DMS 273 (cell line): ENCODE measurements at regions not wholly inside any gene's neighbourhood (a gene's known extent, or its start where the extent isn't known, plus 50 kb on each side); places are given as distances from the start of the nearest gene placed in this dataset.

ENCODE experiments used
- DNase-seq: peaks from one replicate; lab custom pipeline; 2025; ENCODE audit not compliant: unreplicated experiment; lab: John Stamatoyannopoulos, UW

- DNase-seq, result no peak
Observed at GRCh38 chr4:111635646-111636045, 509.6 kb upstream of the FAM241A start.

GRCh38 chr4:111636961-111637585 lies 508.2 kb upstream of the FAM241A start:
- no peak for DNase-seq

DNA sequence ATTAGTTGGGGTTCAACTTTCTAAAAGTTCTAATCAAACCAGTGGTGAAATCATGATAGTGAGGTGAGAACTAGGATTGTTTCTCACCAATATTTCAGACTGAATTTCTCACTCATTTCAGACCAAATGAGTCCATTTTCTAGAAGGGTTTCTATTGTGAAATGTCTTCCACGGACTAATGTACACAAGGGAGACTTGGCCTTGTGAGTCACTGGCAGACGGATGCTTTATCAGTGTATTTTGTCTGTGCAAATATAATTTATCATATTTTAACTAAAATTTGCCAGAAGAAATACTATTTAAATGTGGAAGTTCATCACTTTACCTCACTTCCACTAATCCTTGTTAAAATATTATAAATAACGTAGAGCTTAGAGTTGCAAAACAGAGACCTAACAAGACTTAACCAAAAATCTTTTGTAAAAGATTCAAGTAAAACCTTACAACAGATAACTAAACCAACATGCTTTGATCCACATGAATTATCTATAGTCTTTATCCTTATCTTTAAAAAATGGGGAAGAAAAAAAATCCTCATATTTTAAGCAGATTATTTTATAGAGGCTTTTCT lies 506.0 kb upstream of the FAM241A start:
- DNase-seq, result no peak

DNA sequence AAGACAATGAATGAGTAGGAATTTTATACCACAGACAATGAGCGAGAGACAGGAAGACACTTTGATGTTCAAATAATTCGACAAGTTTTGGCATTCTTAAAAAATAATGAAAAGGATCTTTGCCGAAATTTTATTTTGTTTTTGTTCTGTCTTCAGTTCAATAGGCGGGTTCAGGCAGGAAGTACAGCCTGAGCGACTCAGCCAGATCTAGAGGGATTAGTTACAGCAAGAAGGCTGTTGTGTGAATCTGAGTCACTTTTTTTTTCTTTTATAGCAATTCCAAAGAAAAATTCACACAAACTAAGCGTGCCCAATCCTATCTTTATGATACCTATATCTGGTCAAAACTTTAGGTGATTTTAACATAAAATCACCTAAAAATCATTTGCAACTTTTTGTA lies 505.4 kb upstream of the FAM241A start:
- no peak for DNase-seq

- DNase-seq, result peak; percentile 81
Observed at GRCh38 chr4:111641813-111642579, 503.3 kb upstream of the FAM241A start.

DNA sequence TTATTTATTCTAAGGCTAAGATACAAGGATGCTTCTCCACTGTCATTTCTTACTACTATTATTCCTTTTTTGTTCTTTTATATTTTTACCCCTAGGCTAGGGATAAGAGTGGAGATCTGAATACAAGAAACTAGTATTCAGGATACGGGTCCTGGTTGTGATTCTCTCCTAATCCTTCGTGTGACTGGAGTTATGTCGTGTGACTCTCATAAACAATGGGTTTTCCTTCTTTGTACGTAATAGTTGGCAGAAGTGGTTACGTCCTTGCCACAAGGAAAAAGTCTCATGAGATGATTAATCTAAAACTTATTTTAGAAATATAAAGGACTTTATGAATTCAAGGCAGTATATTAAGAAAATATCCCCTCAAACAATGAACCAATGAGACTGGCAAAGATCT lies 497.2 kb upstream of the FAM241A start:
- DNase-seq, result no peak

DNA sequence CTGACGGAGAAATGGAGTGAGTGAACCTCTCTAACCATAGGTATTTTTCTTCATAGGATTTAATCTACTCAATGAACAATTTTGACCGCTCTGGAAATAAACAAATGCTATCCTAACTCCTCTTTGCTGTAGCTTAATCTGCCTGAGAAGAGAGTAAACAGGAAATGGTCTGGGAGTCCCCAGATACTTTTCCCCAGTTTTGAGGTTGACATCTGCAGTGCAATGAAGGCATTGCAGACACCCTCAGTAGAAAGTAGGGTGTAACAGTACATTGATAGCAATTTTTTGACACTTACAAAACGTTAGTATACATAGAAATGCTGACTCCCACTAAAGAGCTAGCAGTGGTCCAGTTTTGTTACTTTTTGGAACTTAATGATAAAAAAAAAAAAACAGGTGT lies 495.9 kb upstream of the FAM241A start:
- DNase-seq, result no peak

DNA sequence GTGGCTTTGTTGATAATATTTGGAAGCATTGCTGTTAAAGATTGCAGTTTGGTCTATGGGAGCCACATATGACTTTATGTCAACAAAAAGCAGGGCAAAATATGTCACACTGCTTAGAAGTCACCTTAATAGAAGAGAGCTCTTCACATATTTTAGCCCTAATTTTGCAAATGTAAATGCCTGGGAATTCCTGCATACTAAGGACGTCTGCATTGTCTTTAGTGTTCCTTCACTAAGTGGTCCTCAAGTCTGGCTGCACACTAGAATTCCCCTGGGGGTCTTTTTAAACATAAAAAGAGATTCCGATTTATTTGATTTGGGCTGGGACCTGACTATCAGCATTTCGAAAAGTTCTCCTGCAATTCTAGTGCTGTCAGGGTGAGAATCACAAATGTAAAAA lies 495.1 kb upstream of the FAM241A start:
- DNase-seq, result no peak

- no peak for DNase-seq
Observed at GRCh38 chr4:111650674-111651086, 494.6 kb upstream of the FAM241A start.

DNA sequence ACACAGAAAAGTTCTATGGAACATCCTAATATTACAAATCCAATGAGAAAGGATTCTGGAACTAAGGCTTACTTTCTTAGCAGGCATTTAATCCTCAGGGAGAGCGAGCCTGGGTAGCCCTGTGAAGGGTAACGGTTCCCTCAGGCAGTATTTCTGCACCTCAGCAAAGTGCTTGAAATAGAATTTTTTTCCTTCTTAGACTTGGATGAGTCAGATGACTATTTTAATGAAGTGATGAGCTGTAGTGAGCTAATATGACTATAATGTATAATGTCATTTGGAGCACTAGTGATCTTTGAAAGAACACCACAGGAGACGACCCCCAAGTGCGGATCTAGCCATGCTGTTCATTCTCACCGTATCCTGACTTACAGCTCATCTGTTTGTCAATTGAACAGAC lies 493.0 kb upstream of the FAM241A start:
- no peak for DNase-seq

GRCh38 chr4:111652986-111653385 lies 492.3 kb upstream of the FAM241A start:
- no peak for DNase-seq

GRCh38 chr4:111662496-111662895 lies 482.8 kb upstream of the FAM241A start:
- DNase-seq, result no peak

- no peak for DNase-seq
Observed at GRCh38 chr4:111664308-111664945, 480.8 kb upstream of the FAM241A start.

GRCh38 chr4:111666826-111667360 lies 478.4 kb upstream of the FAM241A start:
- DNase-seq, result no peak

DNA sequence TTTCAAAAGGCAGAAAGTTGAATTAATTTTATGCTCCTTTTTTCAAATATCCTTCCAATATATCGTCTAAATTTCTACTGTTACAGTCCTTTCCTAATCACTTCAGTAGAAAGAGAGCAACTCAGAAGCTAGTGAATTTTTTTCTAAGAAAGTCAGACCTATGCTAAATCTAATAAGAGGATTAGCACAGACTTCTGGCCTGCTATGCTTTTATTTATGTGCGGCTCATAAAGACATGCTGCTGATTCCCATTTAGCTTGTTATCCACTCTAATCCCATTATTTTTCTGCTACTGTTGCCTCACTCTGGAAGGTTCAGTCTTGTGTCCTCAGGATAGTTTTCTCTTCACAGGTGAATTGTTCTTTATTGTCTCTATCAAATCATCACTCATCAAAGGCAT lies 473.5 kb upstream of the FAM241A start:
- no peak for DNase-seq

DNA sequence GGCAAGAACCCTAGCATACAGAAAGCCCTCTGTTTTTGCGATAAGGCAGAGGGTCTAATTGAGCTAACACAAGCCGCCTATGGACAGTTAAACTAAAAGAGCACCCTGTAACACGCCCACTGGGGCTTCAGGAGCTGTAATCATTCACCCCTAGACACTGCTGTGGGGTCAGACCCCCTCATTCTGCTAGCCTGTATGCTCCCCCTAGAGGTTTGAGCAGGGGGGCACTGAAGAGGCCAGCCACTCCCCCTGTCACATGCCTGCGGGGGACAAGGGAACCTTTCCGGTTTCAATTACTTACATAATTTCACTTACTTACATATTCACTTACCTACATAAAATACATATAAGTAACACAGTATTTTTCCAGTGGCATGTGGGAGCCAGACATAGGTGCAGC lies 469.5 kb upstream of the FAM241A start:
- DNase-seq, result no peak

GRCh38 chr4:111676533-111676932 lies 468.7 kb upstream of the FAM241A start:
- DNase-seq, result no peak

GRCh38 chr4:111678479-111678878 lies 466.8 kb upstream of the FAM241A start:
- no peak for DNase-seq

GRCh38 chr4:111678908-111679307 lies 466.3 kb upstream of the FAM241A start:
- DNase-seq, result no peak

DNA sequence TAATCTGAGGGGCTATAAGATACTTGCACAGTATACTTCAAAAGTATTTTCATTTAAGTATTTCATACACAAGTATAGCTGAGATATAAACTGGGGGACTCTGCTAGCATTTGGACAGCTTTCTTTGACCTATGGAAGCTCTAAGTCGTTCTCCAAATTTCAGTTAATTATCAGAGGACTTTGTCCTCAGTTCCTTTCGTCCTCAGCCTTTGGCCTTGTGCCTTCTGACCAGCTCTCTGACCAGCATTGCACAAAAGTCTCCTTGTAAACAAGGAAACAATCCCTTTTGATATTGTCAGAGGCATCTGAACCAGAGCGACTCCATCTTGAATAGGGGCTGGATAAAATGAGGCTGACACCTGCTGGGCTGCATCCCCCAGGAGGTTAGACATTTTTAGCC lies 464.0 kb upstream of the FAM241A start:
- DNase-seq, result no peak

DNA sequence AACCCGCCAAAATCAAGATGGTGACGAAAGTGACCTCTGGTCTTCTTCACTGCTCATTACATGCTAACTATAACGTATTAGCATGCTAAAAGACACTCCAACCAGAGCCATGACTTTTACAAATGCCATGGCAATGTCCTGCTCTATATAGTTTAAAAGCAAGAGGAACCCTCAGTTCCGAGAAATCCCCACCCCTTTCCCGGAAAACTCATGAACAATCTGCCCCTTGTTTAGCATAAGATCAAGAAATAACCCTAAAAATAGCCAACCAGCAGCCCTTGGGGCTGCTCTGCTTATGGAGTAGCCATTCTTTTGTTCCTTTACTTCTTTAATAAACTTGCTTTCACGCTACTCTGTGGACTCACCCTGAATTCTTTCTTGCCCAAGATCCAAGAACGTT lies 463.5 kb upstream of the FAM241A start:
- no peak for DNase-seq

DNA sequence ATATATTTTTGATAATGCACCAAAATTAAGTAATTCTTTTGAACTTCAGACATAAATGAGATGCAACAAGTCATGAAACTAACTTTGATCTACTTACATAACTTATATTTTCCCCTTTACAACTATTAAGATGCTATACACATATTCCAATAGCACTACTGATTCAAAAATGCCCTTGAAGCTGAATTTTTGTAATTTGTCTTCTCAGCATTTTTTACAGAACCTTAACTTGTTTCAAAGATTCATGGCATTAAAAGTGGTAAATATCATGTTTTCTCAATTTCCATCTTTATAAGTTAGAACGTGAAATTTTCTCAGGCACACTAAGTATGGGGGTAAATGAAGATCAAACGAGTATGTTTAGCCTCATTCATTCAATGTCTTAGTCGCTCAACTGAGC lies 460.0 kb upstream of the FAM241A start:
- DNase-seq, result no peak
